Sigmoid colon (tissue), 6 donors: ENCODE measurements at regions not wholly inside any gene's neighbourhood (a gene's known extent, or its start where the extent isn't known, plus 50 kb on each side); places are given as distances from the start of the nearest gene placed in this dataset.

ENCODE experiments used
- DNase-seq: peaks from one replicate; pipeline ENCODE4 v3.0.0-alpha.2; 2019
- H3K27ac ChIP-seq, 4 donors: fragments of 200-600 bp; sonication (generic); one replicate each; pipeline ENCODE4 v1.5.1; 2016 to 2019; ENCODE audit warnings: mild to moderate bottlenecking in 1 of 4
- H3K27me3 ChIP-seq, 3 donors: fragments of 200-600 bp; sonication (generic); one replicate each; pipeline ENCODE4 v1.5.1; 2019; ENCODE audit warnings: mild to moderate bottlenecking in 1 of 3
- H3K36me3 ChIP-seq, 4 donors: fragments of 200-600 bp; sonication (generic); one replicate each; pipeline ENCODE4 v1.5.1; 2016 to 2019
- H3K4me1 ChIP-seq, 4 donors: fragments of 200-600 bp; sonication (generic); one replicate each; pipeline ENCODE4 v1.5.1; 2017 to 2019
- H3K4me3 ChIP-seq, 4 donors: fragments of 200-600 bp; sonication (generic); one replicate each; pipeline ENCODE4 v1.5.1; 2017 to 2019; ENCODE audit warnings: mild to moderate bottlenecking in 2 of 4, moderate library complexity in 1 of 4
- H3K9me3 ChIP-seq, 4 donors: fragments of 200-600 bp in 3 of 4; sonication (generic) in 3 of 4; one replicate each; pipeline versions ENCODE4 v1.5.1 to v1.6.1; 2013 to 2019
- EP300 ChIP-seq, 4 donors: sonication (generic); formaldehyde crosslinking; IDR thresholded peaks; one replicate each; pipeline ENCODE4 v1.6.1; 2017; ENCODE audit warnings: antibody characterized with exemption in 4 of 4
- POLR2A ChIP-seq, 2 donors: fragments of 450-650 bp; IDR thresholded peaks; one replicate each; pipeline ENCODE4 v1.6.1; 2016; ENCODE audit warnings: antibody characterized with exemption in 2 of 2, mild to moderate bottlenecking in 2 of 2, moderate library complexity in 2 of 2
- POLR2AphosphoS5 ChIP-seq, 4 donors: sonication (generic); formaldehyde crosslinking; IDR thresholded peaks; one replicate each; pipeline ENCODE4 v1.6.1; 2017; ENCODE audit warnings: antibody characterized with exemption in 4 of 4
- WGBS, 2 donors: extraction: QIAGEN DNeasy Blood & Tissue Kit; methylation state at CpG; one replicate each; pipeline ENCODE4 v1.1.7; 2013; 5-methylcytosine and 5-hydroxymethylcytosine counted together
- intact Hi-C: fragments of 100-400 bp; cut with DNase I; formaldehyde crosslinking; loops from one replicate; pipeline ENCODE4 v1.15.1; 2023
- TF ChIP-seq, protein P1 (sequence below), 4 experiments: fragments of 450-650 bp in 3 of 4; fragments of 200-600 bp in 1 of 4; IDR thresholded peaks; one replicate each; pipeline ENCODE4 v1.5.1; 2016 to 2019; ENCODE audit warnings: antibody characterized with exemption in 4 of 4, mild to moderate bottlenecking in 3 of 4, moderate library complexity in 2 of 4
- donor health status: healthy with polysubstance abuse.
- donor health status: healthy.

DNA sequence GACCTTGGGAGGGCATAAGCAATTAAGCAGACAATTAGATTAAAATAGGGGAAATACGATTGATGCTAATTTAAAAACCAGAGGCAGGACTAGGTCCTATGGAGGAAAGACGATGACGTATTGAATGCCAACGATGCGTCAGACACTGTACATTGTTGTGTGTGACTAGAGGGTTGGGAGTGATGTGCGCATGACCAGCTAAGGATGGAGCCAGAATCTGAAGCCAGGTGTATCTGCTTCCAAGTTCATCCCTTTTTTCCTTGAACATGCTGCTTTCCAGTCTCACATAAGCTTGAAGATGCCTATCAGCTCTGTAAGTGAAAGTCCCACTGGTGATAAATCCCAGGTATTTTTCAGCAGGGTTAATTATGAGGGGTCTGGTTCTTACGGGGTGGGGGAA, 576.2 kb downstream of the MATN1 start:
- no peaks in the 10 kb centered on the region for H3K36me3 ChIP-seq
- WGBS, 2 donors: 91 to 95% methylated on average over 7 of the region's 7 CpGs
- peaks cover 0 to 20% (median 5%) of the 10 kb centered on the region in 3 donors for H3K27me3 ChIP-seq
- TF ChIP-seq POLR2A (IDR thresholded peaks at IDR 0.05) (no peak), EP300 (IDR thresholded peaks at IDR 0.05) (no peak), POLR2AphosphoS5 (IDR thresholded peaks at IDR 0.05) (no peak)
- TF ChIP-seq, protein P1, sequence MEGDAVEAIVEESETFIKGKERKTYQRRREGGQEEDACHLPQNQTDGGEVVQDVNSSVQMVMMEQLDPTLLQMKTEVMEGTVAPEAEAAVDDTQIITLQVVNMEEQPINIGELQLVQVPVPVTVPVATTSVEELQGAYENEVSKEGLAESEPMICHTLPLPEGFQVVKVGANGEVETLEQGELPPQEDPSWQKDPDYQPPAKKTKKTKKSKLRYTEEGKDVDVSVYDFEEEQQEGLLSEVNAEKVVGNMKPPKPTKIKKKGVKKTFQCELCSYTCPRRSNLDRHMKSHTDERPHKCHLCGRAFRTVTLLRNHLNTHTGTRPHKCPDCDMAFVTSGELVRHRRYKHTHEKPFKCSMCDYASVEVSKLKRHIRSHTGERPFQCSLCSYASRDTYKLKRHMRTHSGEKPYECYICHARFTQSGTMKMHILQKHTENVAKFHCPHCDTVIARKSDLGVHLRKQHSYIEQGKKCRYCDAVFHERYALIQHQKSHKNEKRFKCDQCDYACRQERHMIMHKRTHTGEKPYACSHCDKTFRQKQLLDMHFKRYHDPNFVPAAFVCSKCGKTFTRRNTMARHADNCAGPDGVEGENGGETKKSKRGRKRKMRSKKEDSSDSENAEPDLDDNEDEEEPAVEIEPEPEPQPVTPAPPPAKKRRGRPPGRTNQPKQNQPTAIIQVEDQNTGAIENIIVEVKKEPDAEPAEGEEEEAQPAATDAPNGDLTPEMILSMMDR (IDR thresholded peaks at IDR 0.05): no peak
- intact Hi-C loops: no loop called here
- no peak overlapping the region for H3K27ac ChIP-seq
- no peak for DNase-seq
- no peaks in the 10 kb centered on the region for H3K4me1 ChIP-seq
- no peaks in the 10 kb centered on the region for H3K9me3 ChIP-seq
- H3K4me3 ChIP-seq: no peak overlapping the region

DNA sequence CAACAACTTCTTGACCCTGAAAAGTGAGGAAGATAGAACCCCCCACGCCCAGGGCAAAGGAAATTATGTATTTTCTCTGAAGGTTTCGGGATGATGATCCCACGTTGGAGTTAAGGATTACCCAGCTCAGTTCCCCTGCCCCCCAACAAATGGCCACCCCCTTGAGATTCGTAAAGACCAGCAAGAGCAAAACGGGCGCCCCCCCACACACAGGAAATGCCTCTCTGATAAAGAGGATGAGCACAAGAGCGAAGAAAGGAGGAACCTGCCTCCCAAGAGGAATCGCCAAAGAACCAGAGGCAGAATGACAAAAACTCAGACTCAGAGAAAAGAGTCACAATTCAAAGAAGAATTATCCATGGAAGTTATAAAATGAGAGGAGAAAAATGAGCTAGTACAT, 576.9 kb downstream of the MATN1 start:
- no peak for DNase-seq
- no peaks in the 10 kb centered on the region for H3K4me1 ChIP-seq
- H3K36me3 ChIP-seq: no peaks in the 10 kb centered on the region
- no peaks in the 10 kb centered on the region for H3K9me3 ChIP-seq
- H3K4me3 ChIP-seq: no peak overlapping the region
- 57 to 64% methylated on average over 8 of the region's 8 CpGs for WGBS, 2 donors
- H3K27ac ChIP-seq: no peak overlapping the region
- intact Hi-C loops: no loop called here
- peaks cover 0 to 20% (median 5%) of the 10 kb centered on the region in 3 donors for H3K27me3 ChIP-seq
- no peak for TF ChIP-seq POLR2A (IDR thresholded peaks at IDR 0.05)
- TF ChIP-seq, protein P1 (IDR thresholded peaks at IDR 0.05): no peak
- TF ChIP-seq POLR2AphosphoS5 (IDR thresholded peaks at IDR 0.05): no peak
- TF ChIP-seq EP300 (IDR thresholded peaks at IDR 0.05): no peak

DNA sequence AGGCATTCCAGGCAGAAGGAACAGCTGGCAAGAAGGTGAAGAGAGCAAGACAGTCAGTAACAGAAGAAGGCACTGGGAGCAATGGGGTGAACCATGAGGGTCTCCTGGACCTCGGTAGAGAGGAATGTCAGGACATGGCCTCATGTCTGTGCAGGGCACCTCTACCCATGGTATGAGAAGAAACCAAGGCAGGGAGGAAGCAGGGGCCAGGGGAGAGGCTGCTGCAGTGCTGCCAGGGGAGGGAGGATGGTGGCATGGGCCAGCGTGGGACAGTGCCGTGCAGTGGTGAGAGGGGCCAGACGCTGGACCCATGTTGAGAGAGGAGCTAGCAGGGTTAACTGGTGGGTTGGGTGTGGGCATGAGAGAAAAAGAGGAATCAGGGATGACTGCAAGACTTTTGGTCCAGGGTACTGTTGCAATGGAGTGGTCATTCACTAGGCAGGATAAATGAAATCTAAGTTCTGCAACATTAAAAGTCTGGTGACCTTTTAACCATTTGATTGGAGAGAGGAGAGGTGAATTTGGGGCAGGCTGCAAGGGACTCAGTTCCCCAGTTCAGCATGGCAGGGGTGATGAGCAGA, 577.6 kb downstream of the MATN1 start:
- no peaks in the 10 kb centered on the region for H3K36me3 ChIP-seq
- DNase-seq: no peak
- H3K9me3 ChIP-seq: no peaks in the 10 kb centered on the region
- no peak overlapping the region for H3K4me3 ChIP-seq
- 69 to 70% methylated on average over 4 of the region's 4 CpGs for WGBS, 2 donors
- no peaks in the 10 kb centered on the region for H3K4me1 ChIP-seq
- intact Hi-C loops: no loop called here
- no peak overlapping the region for H3K27ac ChIP-seq
- TF ChIP-seq POLR2A (IDR thresholded peaks at IDR 0.05) (no peak), EP300 (IDR thresholded peaks at IDR 0.05) (no peak), POLR2AphosphoS5 (IDR thresholded peaks at IDR 0.05) (no peak)
- TF ChIP-seq, protein P1 (IDR thresholded peaks at IDR 0.05): no peak
- H3K27me3 ChIP-seq: peaks cover 0 to 20% (median 5%) of the 10 kb centered on the region in 3 donors

DNA sequence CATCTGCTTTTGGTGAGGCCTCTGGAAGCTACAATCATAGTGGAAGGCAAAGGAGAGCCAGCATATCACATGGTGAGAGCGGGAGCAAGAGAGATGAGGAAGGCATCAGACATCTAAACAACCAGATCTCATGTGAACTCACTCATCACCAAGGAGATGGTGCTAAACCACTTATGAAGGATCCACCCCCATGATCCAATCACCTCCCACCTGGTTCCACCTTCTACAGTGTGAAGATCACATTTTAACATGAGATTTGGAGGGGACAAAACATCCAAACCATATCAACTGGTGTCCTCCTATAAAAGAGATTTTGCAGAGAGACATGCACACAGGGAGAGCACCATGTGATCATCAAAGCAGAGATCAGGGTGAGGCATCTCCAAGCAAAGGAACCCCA, 578.6 kb downstream of the MATN1 start:
- no peak overlapping the region for H3K27ac ChIP-seq
- 86 to 100% methylated on average over 1 of the region's 1 CpG for WGBS, 2 donors
- no peak overlapping the region for H3K4me3 ChIP-seq
- H3K27me3 ChIP-seq: peaks cover 0 to 20% (median 5%) of the 10 kb centered on the region in 3 donors
- no peaks in the 10 kb centered on the region for H3K36me3 ChIP-seq
- intact Hi-C loops: no loop called here
- no peak for DNase-seq
- no peaks in the 10 kb centered on the region for H3K4me1 ChIP-seq
- H3K9me3 ChIP-seq: no peaks in the 10 kb centered on the region
- no peak for TF ChIP-seq POLR2A (IDR thresholded peaks at IDR 0.05)

- DNase-seq: no peak
- TF ChIP-seq, protein P1 (IDR thresholded peaks at IDR 0.05): no peak
- no peak for TF ChIP-seq EP300 (IDR thresholded peaks at IDR 0.05)
- TF ChIP-seq POLR2AphosphoS5 (IDR thresholded peaks at IDR 0.05): no peak
- TF ChIP-seq POLR2A (IDR thresholded peaks at IDR 0.05): no peak
- H3K9me3 ChIP-seq: no peaks in the 10 kb centered on the region
- H3K36me3 ChIP-seq: no peaks in the 10 kb centered on the region
- no peak overlapping the region for H3K27ac ChIP-seq
- 71 to 82% methylated on average over 1 of the region's 1 CpG for WGBS, 2 donors
- H3K4me3 ChIP-seq: no peak overlapping the region
- peaks cover 0 to 20% (median 5%) of the 10 kb centered on the region in 3 donors for H3K27me3 ChIP-seq
- no peaks in the 10 kb centered on the region for H3K4me1 ChIP-seq
- intact Hi-C loops: no loop called here
Measured at GRCh38 chr1:30143517-30143916, 579.9 kb downstream of the MATN1 start.
